ENCODE measurements at regions not wholly inside any gene's neighbourhood (a gene's known extent, or its start where the extent isn't known, plus 50 kb on each side); places are given as distances from the start of the nearest gene placed in this dataset.

DNA sequence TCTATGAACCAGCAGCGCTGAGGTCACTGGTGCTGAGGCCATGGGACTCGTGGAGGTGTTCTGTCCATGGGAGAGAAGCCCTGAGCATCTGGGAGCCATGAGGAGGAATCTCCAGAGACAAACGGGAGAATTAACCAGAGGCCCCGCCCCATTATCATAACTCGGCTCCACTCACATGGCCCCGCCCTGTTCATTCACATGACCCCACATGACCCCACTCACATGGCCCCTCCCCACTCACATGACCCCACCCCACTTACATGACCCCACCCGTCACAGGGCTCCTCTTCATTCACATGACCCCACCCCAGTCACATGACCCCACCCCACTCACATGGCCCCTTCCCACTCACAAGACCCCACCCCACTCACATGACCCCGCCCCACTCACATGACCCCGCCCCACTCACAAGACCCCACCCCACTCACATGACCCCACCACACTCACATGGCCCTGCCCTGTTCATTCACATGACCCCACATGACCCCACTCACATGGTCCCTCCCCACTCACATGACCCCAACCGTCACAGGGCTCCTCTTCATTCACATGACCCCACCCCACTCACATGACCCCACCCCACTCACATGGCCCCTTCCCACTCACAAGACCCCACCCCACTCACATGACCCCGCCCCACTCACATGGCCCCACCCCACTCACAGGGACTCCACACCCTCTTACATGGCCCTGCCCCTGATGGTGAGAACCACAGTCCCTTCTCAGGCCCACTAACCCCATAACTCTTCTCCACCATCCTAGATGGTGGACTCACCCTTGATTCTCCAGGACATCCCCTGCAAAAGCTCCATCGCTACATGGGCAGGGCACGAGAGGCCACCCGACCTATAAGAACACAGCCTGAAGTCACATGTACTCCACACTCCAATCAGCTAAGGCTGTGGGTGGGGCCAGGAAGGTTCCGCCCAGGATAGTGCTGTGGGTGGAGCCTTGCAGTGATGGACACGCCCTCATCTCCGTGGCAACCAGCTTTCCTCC, 151.1 kb upstream of the SFSWAP start:
- TF ChIP-seq SIN3A (IDR thresholded peaks at IDR 0.05; ENCODE audit: borderline replicate concordance, insufficient read depth, low read length) = no peak
- TF ChIP-seq POLR2AphosphoS5 (IDR thresholded peaks at IDR 0.05; ENCODE audit: low read depth, low read length) = no peak
- no peak for TF ChIP-seq TAF1 (IDR thresholded peaks at IDR 0.05; ENCODE audit: borderline replicate concordance, insufficient read depth, low read length)
- no peak for TF ChIP-seq FOXP2 (optimal IDR thresholded peaks at IDR 0.05; ENCODE audit: borderline replicate concordance, extremely low read depth, extremely low read length, insufficient read depth)
- TF ChIP-seq, protein P1, sequence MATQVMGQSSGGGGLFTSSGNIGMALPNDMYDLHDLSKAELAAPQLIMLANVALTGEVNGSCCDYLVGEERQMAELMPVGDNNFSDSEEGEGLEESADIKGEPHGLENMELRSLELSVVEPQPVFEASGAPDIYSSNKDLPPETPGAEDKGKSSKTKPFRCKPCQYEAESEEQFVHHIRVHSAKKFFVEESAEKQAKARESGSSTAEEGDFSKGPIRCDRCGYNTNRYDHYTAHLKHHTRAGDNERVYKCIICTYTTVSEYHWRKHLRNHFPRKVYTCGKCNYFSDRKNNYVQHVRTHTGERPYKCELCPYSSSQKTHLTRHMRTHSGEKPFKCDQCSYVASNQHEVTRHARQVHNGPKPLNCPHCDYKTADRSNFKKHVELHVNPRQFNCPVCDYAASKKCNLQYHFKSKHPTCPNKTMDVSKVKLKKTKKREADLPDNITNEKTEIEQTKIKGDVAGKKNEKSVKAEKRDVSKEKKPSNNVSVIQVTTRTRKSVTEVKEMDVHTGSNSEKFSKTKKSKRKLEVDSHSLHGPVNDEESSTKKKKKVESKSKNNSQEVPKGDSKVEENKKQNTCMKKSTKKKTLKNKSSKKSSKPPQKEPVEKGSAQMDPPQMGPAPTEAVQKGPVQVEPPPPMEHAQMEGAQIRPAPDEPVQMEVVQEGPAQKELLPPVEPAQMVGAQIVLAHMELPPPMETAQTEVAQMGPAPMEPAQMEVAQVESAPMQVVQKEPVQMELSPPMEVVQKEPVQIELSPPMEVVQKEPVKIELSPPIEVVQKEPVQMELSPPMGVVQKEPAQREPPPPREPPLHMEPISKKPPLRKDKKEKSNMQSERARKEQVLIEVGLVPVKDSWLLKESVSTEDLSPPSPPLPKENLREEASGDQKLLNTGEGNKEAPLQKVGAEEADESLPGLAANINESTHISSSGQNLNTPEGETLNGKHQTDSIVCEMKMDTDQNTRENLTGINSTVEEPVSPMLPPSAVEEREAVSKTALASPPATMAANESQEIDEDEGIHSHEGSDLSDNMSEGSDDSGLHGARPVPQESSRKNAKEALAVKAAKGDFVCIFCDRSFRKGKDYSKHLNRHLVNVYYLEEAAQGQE (IDR thresholded peaks at IDR 0.05; ENCODE audit: insufficient read depth in 1 of 2, low read depth in 2 of 2, low read length in 2 of 2) = no peak

DNA sequence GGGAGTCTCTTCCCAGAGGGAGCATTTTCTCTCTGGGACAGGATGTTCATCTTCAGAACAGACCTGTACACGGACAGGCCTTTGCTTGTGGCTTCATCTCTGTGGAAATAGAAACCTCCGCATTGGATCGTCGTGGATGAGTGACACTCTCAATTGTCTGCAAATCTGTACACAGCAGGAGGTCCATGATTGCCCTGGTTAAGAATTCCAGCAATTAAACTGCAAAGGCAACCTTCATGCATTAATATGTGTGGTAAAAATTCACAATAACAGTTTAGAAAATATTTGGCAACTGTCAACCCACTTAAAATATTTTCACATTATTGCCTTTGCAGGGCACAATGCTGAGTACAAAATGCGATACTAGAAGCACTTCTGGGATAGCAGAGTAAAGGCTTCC, 149.8 kb upstream of the SFSWAP start:
- TF ChIP-seq TAF1 (IDR thresholded peaks at IDR 0.05; ENCODE audit: borderline replicate concordance, insufficient read depth, low read length) (no peak), FOXP2 (optimal IDR thresholded peaks at IDR 0.05; ENCODE audit: borderline replicate concordance, extremely low read depth, extremely low read length, insufficient read depth) (no peak), POLR2AphosphoS5 (IDR thresholded peaks at IDR 0.05; ENCODE audit: low read depth, low read length) (no peak), SIN3A (IDR thresholded peaks at IDR 0.05; ENCODE audit: borderline replicate concordance, insufficient read depth, low read length) (no peak)
- TF ChIP-seq, protein P1 (IDR thresholded peaks at IDR 0.05; ENCODE audit: insufficient read depth in 1 of 2, low read depth in 2 of 2, low read length in 2 of 2) = no peak

DNA sequence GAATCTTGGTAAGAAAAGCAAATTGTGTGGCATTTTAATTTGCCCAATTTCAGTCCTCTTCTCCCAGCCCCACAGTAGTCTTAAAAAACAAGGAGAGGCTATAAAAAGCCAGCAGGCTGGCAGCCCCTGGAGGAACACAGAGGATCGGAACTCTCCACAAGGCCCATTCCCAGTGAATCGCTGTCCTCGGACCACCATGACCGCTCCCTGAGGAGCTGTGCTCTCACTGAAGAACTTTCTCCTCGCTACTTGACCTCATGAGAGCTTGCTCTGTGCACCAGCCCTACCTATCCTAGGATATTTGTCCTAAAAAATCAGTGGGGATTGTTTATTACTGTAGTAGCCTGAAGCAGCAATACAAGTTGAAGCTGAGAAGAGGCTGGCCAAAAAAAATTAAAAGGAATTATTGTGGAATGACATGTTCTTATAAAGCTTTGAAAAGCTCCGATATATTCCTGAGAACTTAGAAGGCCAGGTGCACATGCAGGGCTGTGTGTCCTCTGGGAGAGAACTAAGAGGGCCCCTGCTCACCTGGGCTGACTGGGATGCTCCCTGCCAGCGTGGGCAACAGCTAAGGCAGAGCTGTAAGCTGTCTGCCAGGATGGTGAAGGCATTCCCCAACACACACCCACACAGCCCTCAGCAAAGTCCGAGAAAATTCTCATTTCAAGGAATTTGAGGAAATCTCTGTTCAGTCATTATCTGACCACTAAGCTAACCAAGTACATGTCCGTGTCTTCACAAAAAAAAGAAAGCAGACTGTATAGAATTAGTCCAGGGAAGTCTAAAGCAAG, 148.8 kb upstream of the SFSWAP start:
- TF ChIP-seq POLR2AphosphoS5 (IDR thresholded peaks at IDR 0.05; ENCODE audit: low read depth, low read length) = no peak
- TF ChIP-seq, protein P1 (IDR thresholded peaks at IDR 0.05; ENCODE audit: insufficient read depth in 1 of 2, low read depth in 2 of 2, low read length in 2 of 2) = no peak
- TF ChIP-seq SIN3A (IDR thresholded peaks at IDR 0.05; ENCODE audit: borderline replicate concordance, insufficient read depth, low read length) = no peak
- TF ChIP-seq FOXP2 (optimal IDR thresholded peaks at IDR 0.05; ENCODE audit: borderline replicate concordance, extremely low read depth, extremely low read length, insufficient read depth) = no peak
- no peak for TF ChIP-seq TAF1 (IDR thresholded peaks at IDR 0.05; ENCODE audit: borderline replicate concordance, insufficient read depth, low read length)

DNA sequence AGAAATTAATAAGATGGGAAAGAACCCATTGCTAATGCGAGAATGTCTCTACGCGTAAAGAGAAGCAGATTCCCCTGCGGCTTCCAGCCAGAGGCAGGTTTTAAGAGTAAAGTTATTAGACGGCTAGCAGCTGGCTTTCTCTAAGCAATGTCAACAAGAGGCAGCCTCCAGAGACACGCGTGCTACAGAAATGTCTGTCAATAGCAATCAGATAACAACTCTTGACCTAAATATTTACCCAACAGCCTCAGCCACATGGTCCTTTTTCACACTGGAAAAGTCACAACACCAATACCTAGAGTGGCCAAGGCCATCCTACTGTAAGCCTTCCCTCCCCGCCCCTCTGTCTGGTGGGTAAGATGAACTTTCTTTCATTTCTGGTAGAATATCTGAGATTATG, 146.0 kb upstream of the SFSWAP start:
- TF ChIP-seq SIN3A (IDR thresholded peaks at IDR 0.05; ENCODE audit: borderline replicate concordance, insufficient read depth, low read length) (no peak), POLR2AphosphoS5 (IDR thresholded peaks at IDR 0.05; ENCODE audit: low read depth, low read length) (no peak), TAF1 (IDR thresholded peaks at IDR 0.05; ENCODE audit: borderline replicate concordance, insufficient read depth, low read length) (no peak), FOXP2 (optimal IDR thresholded peaks at IDR 0.05; ENCODE audit: borderline replicate concordance, extremely low read depth, extremely low read length, insufficient read depth) (no peak)
- TF ChIP-seq, protein P1 (IDR thresholded peaks at IDR 0.05; ENCODE audit: insufficient read depth in 1 of 2, low read depth in 2 of 2, low read length in 2 of 2) = no peak

Measured in PFSK-1 (cell line).